GM12891 (cell line): ENCODE measurements at regions not wholly inside any gene's neighbourhood (a gene's known extent, or its start where the extent isn't known, plus 50 kb on each side); places are given as distances from the start of the nearest gene placed in this dataset.

Experiments
- DNase-seq: peaks from one replicate; pipeline ENCODE4 v3.0.0; 2011; ENCODE audit warnings: low spot score; ENCODE audit not compliant: insufficient read length
- FAIRE-seq: peaks from 2 replicates; lab custom pipeline; 2011; peaks lifted over from hg19 to GRCh38; lab: Jason Lieb, UNC
- PAX5 ChIP-seq: IDR thresholded peaks from 2 replicates; pipeline ENCODE4 v1.6.1; 2011; ENCODE audit warnings: low read length, moderate library complexity, mild to moderate bottlenecking; ENCODE audit not compliant: insufficient read depth, severe bottlenecking
- POLR2A ChIP-seq: IDR thresholded peaks from 2 replicates; pipeline ENCODE4 v1.6.1; 2011; ENCODE audit warnings: low read depth, low read length, control low read depth
- POLR2AphosphoS5 ChIP-seq: IDR thresholded peaks from 2 replicates; pipeline ENCODE4 v1.6.1; 2011; ENCODE audit warnings: low read depth, low read length, control low read depth
- POU2F2 ChIP-seq: IDR thresholded peaks from 2 replicates; pipeline ENCODE4 v1.6.1; 2011; ENCODE audit warnings: low read depth, mild to moderate bottlenecking, control low read depth, low read length, moderate library complexity
- SPI1 ChIP-seq: IDR thresholded peaks from 2 replicates; pipeline ENCODE4 v1.6.1; 2011; ENCODE audit warnings: low read depth, low read length, control low read depth
- TAF1 ChIP-seq: IDR thresholded peaks from 2 replicates; pipeline ENCODE4 v1.6.1; 2011; ENCODE audit warnings: low read depth, low read length, control low read depth

DNA sequence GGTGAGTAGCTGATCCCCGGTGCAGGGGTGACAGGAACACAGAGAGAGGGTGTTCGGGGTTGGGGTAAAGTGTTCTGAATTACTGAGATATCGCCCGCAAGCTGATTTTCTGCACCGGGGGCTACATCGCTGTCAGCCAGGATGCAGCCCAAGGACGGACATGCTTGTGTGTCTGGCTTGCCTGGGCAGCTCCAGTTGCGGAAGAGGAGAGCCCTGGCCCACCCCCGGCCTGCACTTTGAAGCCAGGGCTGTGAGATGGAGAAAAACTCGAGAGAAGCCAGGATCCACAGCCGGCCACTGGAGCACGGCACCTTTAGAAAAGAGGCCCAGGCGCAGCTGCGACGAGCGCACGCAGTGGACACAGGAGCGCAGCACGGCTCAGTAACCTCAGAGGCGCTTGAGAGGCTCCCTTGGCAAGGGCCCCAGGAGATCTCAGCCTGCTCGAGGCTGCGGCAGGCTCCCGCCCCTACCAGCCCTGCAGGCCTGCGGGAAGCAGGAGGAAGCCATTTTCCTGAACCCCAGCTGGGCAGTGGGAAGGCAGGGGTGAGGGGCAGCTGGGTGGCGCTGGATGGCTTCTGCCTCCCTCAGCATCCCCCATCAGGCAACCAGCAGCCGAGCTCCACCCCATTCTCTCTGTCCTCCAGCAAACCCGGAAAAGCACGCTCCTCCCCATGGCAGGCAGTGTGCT is 59.2 kb downstream of the C9orf50 start:
- TF ChIP-seq POLR2AphosphoS5 (no peak), POLR2A (no peak), TAF1 (no peak), PAX5 (no peak), POU2F2 (no peak), SPI1 (no peak)
- DNase-seq (no peak), FAIRE-seq (no peak)

DNA sequence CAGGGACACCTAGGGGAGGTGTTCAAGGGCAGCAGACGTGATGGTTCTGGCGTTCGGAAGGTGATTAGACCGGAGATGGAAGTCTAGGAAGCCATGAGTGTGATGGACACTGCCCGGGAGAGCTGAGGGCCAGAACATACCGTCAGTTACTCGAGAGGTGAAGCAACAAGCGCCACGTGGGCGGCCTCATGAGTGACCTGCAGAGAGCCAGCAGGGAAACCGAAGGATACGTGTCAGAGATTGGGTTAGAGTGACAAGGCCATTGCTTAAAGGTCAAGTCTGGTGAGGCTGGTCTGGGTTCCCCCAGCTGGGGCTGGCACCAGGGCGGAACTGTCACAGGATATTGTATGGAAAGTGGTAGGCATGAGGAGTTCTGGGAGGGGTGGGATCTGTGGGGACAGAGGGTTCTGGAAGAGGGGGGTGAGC is 60.0 kb downstream of the C9orf50 start:
- no peak for FAIRE-seq
- no peak for DNase-seq
- TF ChIP-seq POLR2AphosphoS5 (no peak), PAX5 (no peak), TAF1 (no peak), POU2F2 (no peak), SPI1 (no peak), POLR2A (no peak)

DNA sequence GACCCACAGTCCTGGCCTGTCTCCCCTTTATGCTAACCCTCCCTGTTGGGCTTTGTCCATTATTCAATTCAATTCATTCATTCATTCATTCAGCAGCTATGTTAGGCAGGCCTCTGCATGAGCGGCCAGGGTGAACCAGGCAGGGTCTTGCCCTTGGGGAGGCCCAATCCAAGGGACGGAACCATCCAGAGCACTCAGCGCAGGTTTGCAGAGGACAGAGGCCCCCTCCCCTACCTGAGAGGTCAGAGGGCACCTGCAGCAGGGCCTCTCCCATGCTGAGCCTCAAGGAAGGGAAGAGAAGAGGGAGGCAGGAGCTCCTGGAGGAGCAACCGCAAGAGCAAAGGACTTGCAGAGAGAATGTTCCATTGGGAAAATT is 61.4 kb downstream of the C9orf50 start:
- DNase-seq (no peak), FAIRE-seq (no peak)
- no peak for TF ChIP-seq SPI1
- TF ChIP-seq POU2F2, result no peak
- TF ChIP-seq TAF1, result no peak
- no peak for TF ChIP-seq POLR2A
- TF ChIP-seq PAX5, result no peak
- TF ChIP-seq POLR2AphosphoS5, result no peak

DNA sequence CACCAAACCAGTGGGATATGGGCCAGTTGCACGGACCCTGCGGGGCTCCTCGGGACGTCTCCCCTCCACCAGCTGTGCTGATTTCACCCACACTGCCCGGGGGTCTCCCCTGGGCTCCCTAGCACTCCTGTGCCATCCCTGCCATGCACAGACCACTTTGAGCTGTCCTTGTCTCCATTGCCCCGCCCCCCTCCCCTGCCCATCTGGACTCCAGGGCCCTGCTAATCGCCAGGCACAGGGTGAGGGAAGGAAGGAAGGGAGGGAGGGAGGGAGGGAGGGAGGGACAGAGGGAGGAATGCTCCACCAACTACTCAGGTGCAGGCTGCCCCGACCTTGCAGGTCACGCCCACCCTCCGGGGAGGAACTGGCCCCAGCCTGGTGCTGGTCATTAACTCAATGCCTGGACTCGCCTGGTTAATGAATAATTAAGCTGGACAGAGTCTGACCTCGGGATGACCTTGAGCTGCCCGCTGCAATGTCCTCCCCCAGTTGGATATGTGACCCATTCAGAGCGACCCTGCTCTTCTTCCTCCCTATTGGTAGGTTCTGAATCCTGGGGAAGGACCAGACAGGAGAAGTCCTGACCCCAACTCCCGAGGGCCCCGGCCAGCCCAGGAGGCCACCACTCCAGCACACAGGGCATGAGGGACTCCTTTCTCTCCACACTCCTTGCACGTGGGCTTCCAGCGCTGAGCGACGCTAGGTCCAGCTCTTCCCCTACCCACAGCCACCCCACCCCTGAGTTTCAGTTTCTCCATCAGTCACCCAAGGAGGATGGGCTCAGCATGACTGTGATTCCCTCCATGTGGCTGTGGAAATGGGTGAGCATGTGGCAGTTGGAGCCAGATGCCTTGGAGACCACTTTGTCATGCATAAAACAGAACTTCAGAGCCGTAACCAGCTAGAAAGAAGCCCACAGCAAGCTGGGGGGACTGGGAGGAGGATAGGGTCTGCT is 62.1 kb downstream of the C9orf50 start:
- TF ChIP-seq PAX5, result no peak
- TF ChIP-seq POLR2A, result no peak
- no peak for TF ChIP-seq SPI1
- TF ChIP-seq POLR2AphosphoS5, result no peak
- TF ChIP-seq POU2F2, result no peak
- TF ChIP-seq TAF1, result no peak
- no peak for FAIRE-seq
- no peak for DNase-seq

DNA sequence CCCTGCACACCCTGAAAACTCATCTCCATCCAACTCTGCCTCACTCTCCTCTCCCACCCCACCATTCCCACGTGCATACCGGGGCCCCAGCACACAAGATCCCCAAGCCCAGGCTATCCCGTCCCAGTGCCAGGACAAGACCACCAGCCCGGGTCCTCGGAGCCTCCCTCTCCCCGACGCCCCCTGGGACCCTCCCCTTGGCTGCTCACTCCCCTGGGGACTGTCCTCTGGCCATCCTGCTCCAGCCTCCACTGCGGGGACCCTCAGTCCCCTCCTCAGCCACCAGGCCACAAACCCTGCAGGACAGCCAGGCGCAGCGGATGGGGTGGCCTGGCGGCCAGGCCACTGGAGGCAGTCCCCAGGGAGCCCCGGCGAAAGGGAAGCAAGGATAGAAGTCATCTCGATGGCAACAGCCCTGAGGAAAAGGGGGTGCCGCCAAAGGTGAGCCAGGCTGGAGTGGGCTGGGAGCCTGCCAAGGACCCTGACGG is 62.8 kb downstream of the C9orf50 start:
- DNase-seq (no peak), FAIRE-seq (no peak)
- TF ChIP-seq TAF1, result no peak
- no peak for TF ChIP-seq PAX5
- TF ChIP-seq POU2F2, result no peak
- no peak for TF ChIP-seq POLR2A
- TF ChIP-seq POLR2AphosphoS5, result no peak
- TF ChIP-seq SPI1, result no peak

DNA sequence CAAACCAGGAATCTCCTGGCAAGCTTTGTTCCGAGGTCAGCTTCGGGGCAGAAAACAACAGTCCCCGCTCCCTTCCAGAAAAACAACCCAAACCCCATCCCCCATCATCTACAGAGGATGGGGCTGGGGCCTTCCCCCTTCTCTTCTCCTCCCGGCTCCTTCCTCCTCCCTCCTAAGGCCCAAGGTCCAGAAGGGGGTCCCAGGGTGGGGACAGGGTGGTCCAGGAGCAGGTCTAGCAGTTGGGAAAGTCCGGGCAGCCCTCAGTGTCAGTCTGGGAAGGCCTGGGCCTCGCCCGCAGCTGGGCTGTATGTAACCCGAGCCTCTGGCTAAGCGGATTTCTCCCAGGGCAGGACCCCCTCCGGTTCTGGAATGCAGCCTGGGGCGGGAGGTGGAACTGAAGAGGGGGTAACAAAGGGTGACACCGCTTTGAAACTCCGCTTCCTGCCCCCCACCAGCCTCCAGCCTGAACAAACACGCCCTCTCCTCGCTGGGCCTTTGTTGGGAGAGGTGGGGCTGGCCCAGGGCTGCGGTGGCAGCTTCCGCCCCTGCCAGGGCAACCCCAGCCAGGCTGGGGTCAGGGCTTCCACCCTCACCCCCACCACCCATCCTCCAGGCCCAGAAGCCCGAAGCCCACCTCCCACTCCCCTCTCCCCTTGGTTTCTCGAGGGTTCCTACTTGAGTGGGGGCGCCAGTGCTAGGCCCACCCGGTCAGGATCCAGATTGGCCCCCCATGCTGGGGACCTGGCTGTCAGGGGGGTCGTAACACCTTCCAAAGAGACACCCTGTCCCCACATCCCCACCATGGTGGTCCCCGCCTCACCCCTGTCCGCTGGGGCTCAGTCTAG is 63.5 kb downstream of the C9orf50 start:
- no peak for FAIRE-seq
- TF ChIP-seq SPI1 (no peak), POU2F2 (no peak), PAX5 (no peak), POLR2AphosphoS5 (no peak), POLR2A (no peak), TAF1 (no peak)
- no peak for DNase-seq

DNA sequence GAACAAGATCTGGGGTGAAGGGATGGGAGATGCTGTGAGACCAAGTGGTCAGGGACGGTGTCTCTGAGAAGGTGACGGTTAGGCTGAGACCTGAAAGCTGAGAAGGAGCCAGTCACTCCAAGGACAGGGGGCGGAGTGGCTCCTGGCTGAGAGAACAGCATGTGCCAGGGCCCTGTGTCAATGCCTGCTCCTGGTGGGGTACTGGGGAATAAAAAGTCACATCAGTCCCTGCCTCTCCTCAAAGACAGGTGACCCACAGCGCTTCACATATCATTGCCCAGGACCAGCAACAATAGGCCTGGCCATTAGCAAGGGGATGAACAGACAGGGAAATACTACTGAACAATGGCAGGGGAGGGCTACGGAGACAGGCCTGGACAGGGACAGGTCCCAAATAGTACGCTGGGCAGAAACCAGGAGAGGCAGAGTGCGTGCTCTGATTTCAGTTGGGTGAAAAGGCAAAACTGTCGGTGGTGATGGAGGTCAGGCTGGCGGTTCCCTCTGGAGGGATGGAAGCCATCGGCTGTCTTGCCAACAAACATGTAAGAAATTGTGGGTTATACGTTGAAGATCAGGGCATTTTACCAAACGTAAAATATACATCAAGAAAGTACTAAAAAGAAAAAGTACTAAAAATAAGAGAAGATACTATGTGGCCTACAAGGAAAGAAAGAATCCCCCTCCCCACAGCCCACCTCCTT is 64.3 kb downstream of the C9orf50 start:
- no peak for DNase-seq
- TF ChIP-seq TAF1, result no peak
- no peak for TF ChIP-seq PAX5
- TF ChIP-seq SPI1, result no peak
- TF ChIP-seq POLR2A, result no peak
- no peak for TF ChIP-seq POU2F2
- TF ChIP-seq POLR2AphosphoS5, result no peak
- no peak for FAIRE-seq

DNA sequence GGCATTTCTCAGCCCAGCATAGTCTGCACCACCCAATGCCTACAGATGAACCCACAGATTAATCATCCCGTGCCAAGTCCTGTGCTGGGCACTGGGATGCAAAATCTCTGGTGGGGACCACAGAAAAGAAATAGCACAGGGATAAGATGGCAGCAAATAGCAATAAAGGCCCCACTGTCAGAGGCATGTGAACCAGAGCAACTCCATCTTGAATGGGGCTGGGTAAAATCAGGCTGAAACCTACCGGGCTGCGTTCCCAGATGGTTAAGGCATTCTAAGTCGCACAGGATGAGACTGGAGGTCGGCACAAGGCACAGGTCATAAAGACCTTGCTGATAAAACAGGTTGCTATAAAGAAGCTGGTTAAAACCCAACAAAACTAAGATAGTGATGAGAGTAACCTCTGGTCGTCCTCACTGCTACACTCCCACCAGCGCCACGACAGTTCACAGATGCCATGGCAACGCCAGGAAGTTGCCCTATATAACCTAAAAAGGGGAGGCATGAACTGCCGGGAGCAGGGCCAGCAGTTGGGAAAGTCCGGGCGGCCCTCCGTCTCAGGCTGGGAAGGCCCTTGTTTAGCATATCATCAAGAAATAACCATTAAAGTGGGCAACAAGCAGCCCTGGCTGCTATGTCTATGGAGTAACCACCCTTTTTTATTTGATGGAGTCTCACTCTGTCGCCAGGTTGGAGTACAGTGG is 65.2 kb downstream of the C9orf50 start:
- DNase-seq (no peak), FAIRE-seq (no peak)
- TF ChIP-seq TAF1, result no peak
- no peak for TF ChIP-seq POU2F2
- no peak for TF ChIP-seq SPI1
- no peak for TF ChIP-seq POLR2A
- no peak for TF ChIP-seq PAX5
- no peak for TF ChIP-seq POLR2AphosphoS5
